ENCODE measurements at regions not wholly inside any gene's neighbourhood (a gene's known extent, or its start where the extent isn't known, plus 50 kb on each side); places are given as distances from the start of the nearest gene placed in this dataset.

DNA sequence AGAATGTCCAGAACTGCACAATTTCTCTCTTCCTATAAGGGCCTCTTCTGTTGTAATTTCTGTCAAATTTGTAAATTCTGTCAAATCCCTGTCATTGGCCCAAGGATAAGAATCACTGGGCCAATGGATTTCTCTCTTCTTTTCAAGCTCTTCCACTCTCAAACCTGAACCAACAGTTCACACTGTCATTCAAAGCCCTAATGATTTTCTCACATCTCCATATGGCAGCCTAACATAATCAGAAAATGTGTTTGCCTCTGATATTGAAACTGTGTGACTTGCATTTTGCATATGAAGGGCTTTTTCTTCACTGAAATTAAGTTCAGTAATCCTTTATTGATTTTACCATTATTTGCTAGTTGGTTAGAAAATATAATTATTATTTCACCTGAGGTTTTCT is 1349.1 kb downstream of the FSTL5 start:
- intact Hi-C loops (cut with micrococcal nuclease; ENCODE audit: unreplicated experiment) (no loop called here), in situ Hi-C loops (cut with HindIII; ENCODE audit: low pct_unique_long_range_greater_than_20kb, low sequenced_read_pairs) (no loop called here)
- no TSS peak for BruUV-seq (replicated peaks)
- no peak for TF ChIP-seq POLR2AphosphoS5 (IDR thresholded peaks at IDR 0.05; ENCODE audit: low read depth, low read length)
- TF ChIP-seq SIN3A (IDR thresholded peaks at IDR 0.05; ENCODE audit: borderline replicate concordance, insufficient read depth, low read depth, low read length): no peak
- no peak for TF ChIP-seq REST (IDR thresholded peaks at IDR 0.05; ENCODE audit: insufficient read depth in 1 of 2, low read depth in 2 of 2, low read length in 1 of 2)
- no peak for TF ChIP-seq CTCF (IDR thresholded peaks at IDR 0.05)
- no peak for TF ChIP-seq TCF7L2 (IDR thresholded peaks at IDR 0.05; ENCODE audit: low read depth, low read length)
- no peak for ATAC-seq
- ChIA-PET POLR2A (no interaction called here), CTCF (no interaction called here)
- Histone ChIP-seq H3K4me3 (ENCODE audit: low read depth in 2 of 2, low read length in 2 of 2) (no peak overlapping the region), H3K4me1 (ENCODE audit: control insufficient read depth, insufficient read depth, low read length) (no peaks in the 10 kb centered on the region), H3K27ac (ENCODE audit: low read length) (no peak overlapping the region), H3K9me3 (ENCODE audit: control insufficient read depth, insufficient read depth, low read depth, low read length) (no peaks in the 10 kb centered on the region), H3K27me3 (ENCODE audit: control insufficient read depth, insufficient read depth, low read length) (no peaks in the 10 kb centered on the region), H3K36me3 (ENCODE audit: control insufficient read depth, insufficient read depth, low read length) (no peaks in the 10 kb centered on the region)
- no peak for DNase-seq (ENCODE audit: low read depth, low spot score)

- no peaks in the 10 kb centered on the region for H3K27me3 ChIP-seq (ENCODE audit: control insufficient read depth, insufficient read depth, low read length)
- intact Hi-C loops (cut with micrococcal nuclease; ENCODE audit: unreplicated experiment) (no loop called here), in situ Hi-C loops (cut with HindIII; ENCODE audit: low pct_unique_long_range_greater_than_20kb, low sequenced_read_pairs) (no loop called here)
- DNase-seq (ENCODE audit: low read depth, low spot score): no peak
- no peak for TF ChIP-seq CTCF (IDR thresholded peaks at IDR 0.05)
- TF ChIP-seq TCF7L2 (IDR thresholded peaks at IDR 0.05; ENCODE audit: low read depth, low read length): no peak
- TF ChIP-seq POLR2AphosphoS5 (IDR thresholded peaks at IDR 0.05; ENCODE audit: low read depth, low read length): no peak
- TF ChIP-seq SIN3A (IDR thresholded peaks at IDR 0.05; ENCODE audit: borderline replicate concordance, insufficient read depth, low read depth, low read length): no peak
- no peak for TF ChIP-seq REST (IDR thresholded peaks at IDR 0.05; ENCODE audit: insufficient read depth in 1 of 2, low read depth in 2 of 2, low read length in 1 of 2)
- no peaks in the 10 kb centered on the region for H3K36me3 ChIP-seq (ENCODE audit: control insufficient read depth, insufficient read depth, low read length)
- BruUV-seq (replicated peaks): no TSS peak
- no peak overlapping the region for H3K27ac ChIP-seq (ENCODE audit: low read length)
- POLR2A ChIA-PET: no interaction called here
- H3K9me3 ChIP-seq (ENCODE audit: control insufficient read depth, insufficient read depth, low read depth, low read length): no peaks in the 10 kb centered on the region
- H3K4me3 ChIP-seq (ENCODE audit: low read depth in 2 of 2, low read length in 2 of 2): no peak overlapping the region
- ATAC-seq: no peak
- H3K4me1 ChIP-seq (ENCODE audit: control insufficient read depth, insufficient read depth, low read length): no peaks in the 10 kb centered on the region
- CTCF ChIA-PET: no interaction called here
Measured at GRCh38 chr4:160818571-160818970, 1345.2 kb downstream of the FSTL5 start.

All from Panc1 (cell line).